ENCODE measurements at regions not wholly inside any gene's neighbourhood (a gene's known extent, or its start where the extent isn't known, plus 50 kb on each side); places are given as distances from the start of the nearest gene placed in this dataset.
"Not testable (repeated sequence)": the region's sequence is repeated elsewhere in the genome, so short reads cannot be mapped to it uniquely, and the experiment has no call there.

GRCh38 chr12:61254225-61254624, 1006.0 kb upstream of the USP15 start:
- no peaks in the 10 kb centered on the region for H3K79me2 ChIP-seq (ENCODE audit: insufficient read depth, low read depth, low read length)
- no peak overlapping the region for H3K4me2 ChIP-seq (ENCODE audit: low read length)
- H3K27ac ChIP-seq (ENCODE audit: low read depth, low read length, poor library complexity, severe bottlenecking), result no peak overlapping the region
- H3K9me3 ChIP-seq (ENCODE audit: low read length), result no peaks in the 10 kb centered on the region
- H4K20me1 ChIP-seq (ENCODE audit: insufficient read depth, low read length), result no peaks in the 10 kb centered on the region
- intact Hi-C loops (cut with micrococcal nuclease; ENCODE audit: unreplicated experiment), result no loop called here
- no peak overlapping the region for H3K4me3 ChIP-seq (ENCODE audit: low read depth, low read length, poor library complexity, severe bottlenecking)
- TF ChIP-seq EZH2phosphoT487 (IDR thresholded peaks at IDR 0.05; ENCODE audit: borderline replicate concordance, low read depth, low read length) (no peak), CTCF (conservative IDR thresholded peaks at IDR 0.05; ENCODE audit: low read length) (no peak)
- no peaks in the 10 kb centered on the region for H3K4me1 ChIP-seq (ENCODE audit: insufficient read depth, low read length, poor library complexity, severe bottlenecking)
- H2AFZ ChIP-seq (ENCODE audit: low read length), result no peak overlapping the region
- no peak for DNase-seq (ENCODE audit: low spot score)
- no peaks in the 10 kb centered on the region for H3K9me2 ChIP-seq (ENCODE audit: insufficient read depth, low read length)
- no TSS peak for BruUV-seq (replicated peaks)
- CTCF ChIA-PET (ENCODE audit: unreplicated experiment), result no interaction called here
- POLR2A ChIA-PET, result interaction anchor here (0.6 to 1.3 kb wide), 2 partner anchors 9 to 14 kb away, joined by 3 to 4 read pairs; no protein-coding TSS in a partner anchor
- H3K36me3 ChIP-seq (ENCODE audit: insufficient read depth, low read length), result no peaks in the 10 kb centered on the region

- POLR2A ChIA-PET; H4K20me1 ChIP-seq (ENCODE audit: insufficient read depth, low read length); H2AFZ ChIP-seq (ENCODE audit: low read length); H3K27ac ChIP-seq (ENCODE audit: low read depth, low read length, poor library complexity, severe bottlenecking); DNase-seq (ENCODE audit: low spot score); BruUV-seq (replicated peaks); H3K4me2 ChIP-seq (ENCODE audit: low read length); intact Hi-C loops (cut with micrococcal nuclease; ENCODE audit: unreplicated experiment); H3K9me3 ChIP-seq (ENCODE audit: low read length); CTCF ChIA-PET (ENCODE audit: unreplicated experiment); H3K4me3 ChIP-seq (ENCODE audit: low read depth, low read length, poor library complexity, severe bottlenecking); H3K36me3 ChIP-seq (ENCODE audit: insufficient read depth, low read length); H3K4me1 ChIP-seq (ENCODE audit: insufficient read depth, low read length, poor library complexity, severe bottlenecking); H3K9me2 ChIP-seq (ENCODE audit: insufficient read depth, low read length); H3K79me2 ChIP-seq (ENCODE audit: insufficient read depth, low read depth, low read length): not testable (repeated sequence)
These were observed 995.9 kb upstream of the USP15 start for GRCh38 chr12:61264294-61264693.

GRCh38 chr12:61267474-61267873, 992.7 kb upstream of the USP15 start:
- intact Hi-C loops (cut with micrococcal nuclease; ENCODE audit: unreplicated experiment), result no loop called here
- H2AFZ ChIP-seq (ENCODE audit: low read length), result no peak overlapping the region
- TF ChIP-seq CTCF (conservative IDR thresholded peaks at IDR 0.05; ENCODE audit: low read length), result no peak
- TF ChIP-seq EZH2phosphoT487 (IDR thresholded peaks at IDR 0.05; ENCODE audit: borderline replicate concordance, low read depth, low read length), result no peak
- no peaks in the 10 kb centered on the region for H3K9me3 ChIP-seq (ENCODE audit: low read length)
- no peaks in the 10 kb centered on the region for H3K36me3 ChIP-seq (ENCODE audit: insufficient read depth, low read length)
- DNase-seq (ENCODE audit: low spot score), result no peak
- H3K79me2 ChIP-seq (ENCODE audit: insufficient read depth, low read depth, low read length), result no peaks in the 10 kb centered on the region
- BruUV-seq (replicated peaks), result no TSS peak
- no peak overlapping the region for H3K27ac ChIP-seq (ENCODE audit: low read depth, low read length, poor library complexity, severe bottlenecking)
- no peaks in the 10 kb centered on the region for H3K9me2 ChIP-seq (ENCODE audit: insufficient read depth, low read length)
- POLR2A ChIA-PET, result no interaction called here
- no peak overlapping the region for H3K4me2 ChIP-seq (ENCODE audit: low read length)
- H3K4me1 ChIP-seq (ENCODE audit: insufficient read depth, low read length, poor library complexity, severe bottlenecking), result no peaks in the 10 kb centered on the region
- H4K20me1 ChIP-seq (ENCODE audit: insufficient read depth, low read length), result no peaks in the 10 kb centered on the region
- CTCF ChIA-PET (ENCODE audit: unreplicated experiment), result no interaction called here
- no peak overlapping the region for H3K4me3 ChIP-seq (ENCODE audit: low read depth, low read length, poor library complexity, severe bottlenecking)

Measured in OCI-LY7 (cell line).